ENCODE measurements at regions not wholly inside any gene's neighbourhood (a gene's known extent, or its start where the extent isn't known, plus 50 kb on each side); places are given as distances from the start of the nearest gene placed in this dataset.

DNA sequence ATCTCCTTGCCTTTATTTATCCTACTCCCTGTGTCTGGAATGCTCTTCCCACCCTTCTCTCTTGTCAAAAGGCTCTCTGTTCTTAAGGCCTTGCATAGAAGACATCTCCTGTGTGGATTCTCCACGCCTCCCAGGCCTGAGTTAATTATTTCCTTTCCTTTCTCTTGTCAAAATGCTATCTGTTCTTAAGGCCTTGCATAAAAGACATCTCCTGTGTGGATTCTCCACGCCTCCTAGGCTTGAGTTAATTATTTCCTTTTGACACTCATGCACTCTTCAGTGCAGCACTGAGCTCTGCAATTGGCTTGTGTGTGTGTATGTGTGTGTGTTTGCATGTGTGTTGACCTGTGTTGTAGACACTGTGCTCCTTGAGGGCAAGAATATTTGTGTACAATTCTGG lies 52.1 kb upstream of the DCD start:
- Histone ChIP-seq H3K4me2 (ENCODE audit: low read depth, low read length) (no peak overlapping the region), H3F3A (ENCODE audit: insufficient read depth, low read length) (no peaks in the 10 kb centered on the region), H4K20me1 (ENCODE audit: insufficient read depth, low read length) (no peaks in the 10 kb centered on the region), H3K79me2 (ENCODE audit: low read length) (no peaks in the 10 kb centered on the region), H3K9ac (ENCODE audit: low read length) (no peak overlapping the region), H3K4me3 (ENCODE audit: low read length) (no peak overlapping the region), H3K9me3 (replicated peaks; ENCODE audit: insufficient read depth, low read length) (no peaks in the 10 kb centered on the region), H2AFZ (ENCODE audit: low read length) (no peak overlapping the region), H3K9me2 (replicated peaks; ENCODE audit: insufficient read depth, low read length) (no peaks in the 10 kb centered on the region), H3K4me1 (ENCODE audit: low read length) (peaks cover 3% of the 10 kb centered on the region; the same call in 1 of the 2 replicates), H3K27ac (ENCODE audit: low read length) (no peak overlapping the region), H3K27me3 (replicated peaks; ENCODE audit: insufficient read depth, low read length) (no peaks in the 10 kb centered on the region), H3K36me3 (replicated peaks; ENCODE audit: insufficient read depth, low read length) (no peaks in the 10 kb centered on the region)
- no peak for TF ChIP-seq EZH2 (optimal IDR thresholded peaks at IDR 0.05; ENCODE audit: low read depth, low read length)
- TF ChIP-seq, protein P1, sequence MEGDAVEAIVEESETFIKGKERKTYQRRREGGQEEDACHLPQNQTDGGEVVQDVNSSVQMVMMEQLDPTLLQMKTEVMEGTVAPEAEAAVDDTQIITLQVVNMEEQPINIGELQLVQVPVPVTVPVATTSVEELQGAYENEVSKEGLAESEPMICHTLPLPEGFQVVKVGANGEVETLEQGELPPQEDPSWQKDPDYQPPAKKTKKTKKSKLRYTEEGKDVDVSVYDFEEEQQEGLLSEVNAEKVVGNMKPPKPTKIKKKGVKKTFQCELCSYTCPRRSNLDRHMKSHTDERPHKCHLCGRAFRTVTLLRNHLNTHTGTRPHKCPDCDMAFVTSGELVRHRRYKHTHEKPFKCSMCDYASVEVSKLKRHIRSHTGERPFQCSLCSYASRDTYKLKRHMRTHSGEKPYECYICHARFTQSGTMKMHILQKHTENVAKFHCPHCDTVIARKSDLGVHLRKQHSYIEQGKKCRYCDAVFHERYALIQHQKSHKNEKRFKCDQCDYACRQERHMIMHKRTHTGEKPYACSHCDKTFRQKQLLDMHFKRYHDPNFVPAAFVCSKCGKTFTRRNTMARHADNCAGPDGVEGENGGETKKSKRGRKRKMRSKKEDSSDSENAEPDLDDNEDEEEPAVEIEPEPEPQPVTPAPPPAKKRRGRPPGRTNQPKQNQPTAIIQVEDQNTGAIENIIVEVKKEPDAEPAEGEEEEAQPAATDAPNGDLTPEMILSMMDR (IDR thresholded peaks at IDR 0.05; ENCODE audit: low read length) = no peak
- TF ChIP-seq EZH2phosphoT487 (IDR thresholded peaks at IDR 0.05; ENCODE audit: low read length) = no peak
- DNase-seq = no peak
